Right ventricle myocardium superior (tissue), 1 donor: ENCODE measurements at regions not wholly inside any gene's neighbourhood (a gene's known extent, or its start where the extent isn't known, plus 50 kb on each side); places are given as distances from the start of the nearest gene placed in this dataset.
"Not testable (repeated sequence)": the region's sequence is repeated elsewhere in the genome, so short reads cannot be mapped to it uniquely, and the experiment has no call there.

Source experiments
- ATAC-seq: fragments of 200-7000 bp; cut with Tn5 transposase; one replicate; pipeline ENCODE4 v1.9.1; 2020; ENCODE audit warnings: mild to moderate bottlenecking; ENCODE audit not compliant: poor library complexity
- DNase-seq: peaks from one replicate; pipeline ENCODE4 v3.0.0-alpha.2; 2020
- intact Hi-C: fragments of 100-400 bp; cut with DNase I; formaldehyde crosslinking; loops from one replicate; pipeline ENCODE4 v1.11.2; 2022
- donor health status: DM: no; HTN: yes; CAD: no; lungs with severe emphysema.

DNA sequence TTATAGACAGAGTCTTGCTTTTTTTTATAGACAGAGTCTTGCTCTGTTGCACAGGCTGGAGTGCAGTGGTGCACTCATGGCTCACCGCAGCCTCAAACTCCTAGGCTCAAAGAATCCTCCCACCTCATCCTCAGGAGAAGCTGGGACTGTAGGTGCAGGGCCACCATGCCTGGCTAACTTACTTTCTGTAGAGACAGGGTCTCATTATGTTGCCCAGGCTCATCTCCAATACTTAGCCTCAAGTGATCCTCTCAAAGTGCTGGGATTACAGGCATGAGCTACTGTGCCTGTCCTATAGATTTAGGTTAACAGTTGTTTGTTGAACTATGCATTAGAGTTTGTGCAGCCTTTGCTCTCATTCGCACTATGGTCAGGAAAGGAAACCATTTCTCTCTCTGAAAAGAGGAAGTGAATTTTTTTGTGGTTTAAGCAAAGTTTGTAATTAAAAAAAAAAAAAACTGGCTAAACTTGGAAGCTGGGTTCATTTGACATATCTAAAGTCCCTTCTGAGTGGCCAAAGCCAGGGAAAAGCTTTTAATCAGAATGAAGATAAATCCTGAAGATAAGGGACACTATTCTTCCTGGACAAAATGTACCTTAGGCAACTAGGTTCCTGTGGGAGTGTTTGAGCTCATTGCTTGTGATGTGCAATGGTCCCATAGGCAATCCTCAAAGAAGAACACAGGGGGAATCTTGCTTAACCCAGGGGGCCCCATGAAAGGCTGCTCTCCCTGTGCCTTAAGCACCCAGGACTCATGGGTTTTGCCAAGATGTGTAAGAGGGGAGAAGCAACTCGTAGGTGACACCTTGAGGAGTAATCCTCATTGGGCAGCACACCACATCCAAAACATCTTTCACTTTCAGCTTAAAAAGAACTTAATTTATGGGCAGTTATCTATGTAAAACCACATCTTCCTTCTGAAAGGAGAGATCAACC, 201.7 kb downstream of the MREG start:
- intact Hi-C loops = no loop called here
- ATAC-seq = no peak
- no peak for DNase-seq

DNA sequence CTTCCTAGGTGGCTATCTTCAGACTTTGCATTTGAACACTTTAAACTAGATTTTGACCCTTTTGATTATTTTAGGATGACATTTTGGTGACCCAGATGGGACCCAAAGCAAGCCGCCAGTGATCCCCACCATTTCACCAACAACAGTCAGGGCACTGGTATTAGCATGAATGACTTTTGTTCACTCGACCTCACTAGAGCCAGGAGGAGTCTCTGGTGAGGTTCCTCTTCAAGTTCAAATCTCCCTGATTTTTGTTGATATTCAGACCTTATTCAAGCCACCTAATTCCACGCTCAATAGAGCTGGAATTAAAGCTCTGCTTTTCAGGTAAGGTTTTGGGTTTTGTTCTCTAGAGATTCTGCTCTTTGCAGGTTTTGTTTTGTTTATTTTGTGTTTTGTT, 202.3 kb downstream of the MREG start:
- no peak for ATAC-seq

DNA sequence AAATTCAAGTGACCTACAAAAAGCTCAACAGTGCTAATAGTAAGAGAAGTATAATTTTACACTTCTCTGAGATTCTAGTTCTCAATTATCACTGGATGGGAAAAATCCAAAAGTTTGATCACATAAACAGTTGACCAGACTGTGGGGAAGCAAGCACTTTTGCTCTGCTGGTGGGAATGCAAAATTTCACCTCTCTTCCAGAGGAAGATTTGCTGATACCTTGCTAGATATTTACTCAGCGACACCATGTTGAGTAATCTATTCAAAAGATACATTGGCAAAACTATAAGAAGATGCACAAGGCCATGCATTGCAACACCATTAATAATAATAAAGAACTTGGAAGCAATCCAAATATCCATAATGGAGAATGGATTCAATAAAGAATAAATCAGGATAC, 204.4 kb downstream of the MREG start:
- ATAC-seq = no peak
- intact Hi-C loops = no loop called here
- DNase-seq = no peak

More for the DNA sequence above, 202.3 kb downstream of the MREG start:
- DNase-seq = no peak
- intact Hi-C loops = no loop called here

DNA sequence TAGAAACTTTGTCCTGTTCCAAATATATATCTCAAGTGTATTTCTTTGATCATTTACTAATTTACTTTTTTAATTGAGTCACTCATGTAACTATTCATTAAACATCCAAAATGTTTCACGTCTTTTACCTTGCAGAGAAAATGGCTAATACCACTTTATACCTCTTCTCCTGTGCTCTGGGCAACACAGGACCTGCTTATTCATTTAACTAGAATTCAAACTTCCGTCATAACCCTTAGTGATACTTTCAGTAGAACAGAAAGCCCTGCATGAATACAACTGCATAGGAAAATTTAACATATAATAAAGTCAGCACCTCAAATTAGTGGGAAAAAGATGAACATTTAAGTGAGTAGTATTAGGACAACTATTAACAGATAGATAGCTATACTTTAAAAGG, 205.2 kb downstream of the MREG start:
- ATAC-seq (no peak), DNase-seq (no peak)
- intact Hi-C loops = no loop called here

DNA sequence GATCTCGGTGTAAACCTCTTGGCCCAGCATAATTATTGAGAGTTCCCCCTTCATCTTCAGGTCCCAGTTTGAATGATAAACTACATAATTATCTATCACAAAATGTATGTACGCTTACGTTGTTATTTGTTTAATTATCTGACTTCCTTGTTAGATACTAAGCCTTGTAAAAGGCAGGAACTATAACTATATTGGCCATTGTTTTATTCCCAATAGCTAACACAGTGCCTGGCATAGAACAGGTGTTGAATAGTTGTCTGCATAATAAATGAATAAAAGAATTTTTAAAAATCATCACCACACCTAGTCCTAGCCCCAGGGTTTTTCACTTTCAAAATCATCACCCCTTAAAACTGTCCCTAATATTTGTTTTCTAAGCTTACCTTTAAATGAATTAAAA, 207.9 kb downstream of the MREG start:
- ATAC-seq (no peak), DNase-seq (no peak)
- intact Hi-C loops = no loop called here

DNA sequence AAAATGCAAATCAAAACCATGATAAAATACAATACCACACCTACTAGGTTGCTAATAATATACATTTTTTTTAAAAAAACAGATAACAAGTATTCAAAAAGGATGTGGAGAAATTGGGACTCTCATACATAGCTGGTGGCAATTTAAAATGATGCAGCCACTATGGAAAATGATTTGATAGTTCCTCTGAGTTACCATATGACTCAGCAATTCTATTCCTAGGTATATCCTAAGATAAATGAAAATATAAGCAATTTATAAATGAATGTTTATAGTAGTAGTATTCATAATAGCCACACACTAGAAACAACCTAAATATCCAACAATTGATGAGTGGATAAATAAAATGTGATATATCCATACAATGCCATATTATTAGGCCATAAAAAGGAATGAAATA, 210.2 kb downstream of the MREG start:
- no peak for DNase-seq
- no peak for ATAC-seq
- intact Hi-C loops = no loop called here

DNA sequence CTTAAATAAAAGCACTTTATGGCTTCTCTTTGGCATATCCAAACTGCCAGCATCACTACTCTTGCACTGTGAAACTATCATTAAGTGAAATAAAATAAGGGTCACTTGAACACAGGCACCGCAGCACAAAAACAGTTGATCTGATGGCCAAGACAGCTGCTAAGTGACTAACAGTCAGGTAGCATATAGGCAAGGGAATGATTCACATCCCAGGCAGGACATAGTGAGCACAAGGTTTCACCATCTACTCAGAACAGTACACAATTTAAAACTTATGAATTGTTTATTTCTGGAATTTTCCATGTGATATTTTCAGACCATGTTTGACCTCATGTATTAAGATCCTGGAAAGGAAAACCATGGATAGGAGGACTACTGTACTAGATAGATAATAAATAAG, 214.2 kb downstream of the MREG start:
- ATAC-seq = no peak
- intact Hi-C loops = no loop called here
- DNase-seq = no peak

DNA sequence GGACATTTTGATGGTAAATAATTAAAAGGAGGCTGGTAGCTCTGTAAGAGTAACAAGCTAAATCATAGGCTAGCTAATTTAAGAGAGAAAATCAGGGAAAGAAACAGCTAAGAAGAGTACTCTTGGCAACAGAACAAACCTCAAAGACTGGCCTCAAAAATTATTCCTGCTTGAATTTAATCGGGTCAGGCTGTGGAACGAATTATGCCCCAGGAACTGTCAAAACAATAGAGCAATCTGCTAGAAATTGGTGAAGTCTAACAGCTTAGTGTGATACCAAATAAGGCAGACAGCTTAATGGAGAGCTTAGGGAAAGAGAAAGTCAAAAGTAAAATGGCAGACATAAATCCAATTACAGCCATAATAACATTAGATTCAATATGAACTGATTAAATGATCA, 215.7 kb downstream of the MREG start:
- DNase-seq = no peak
- ATAC-seq = no peak
- intact Hi-C loops = no loop called here

DNA sequence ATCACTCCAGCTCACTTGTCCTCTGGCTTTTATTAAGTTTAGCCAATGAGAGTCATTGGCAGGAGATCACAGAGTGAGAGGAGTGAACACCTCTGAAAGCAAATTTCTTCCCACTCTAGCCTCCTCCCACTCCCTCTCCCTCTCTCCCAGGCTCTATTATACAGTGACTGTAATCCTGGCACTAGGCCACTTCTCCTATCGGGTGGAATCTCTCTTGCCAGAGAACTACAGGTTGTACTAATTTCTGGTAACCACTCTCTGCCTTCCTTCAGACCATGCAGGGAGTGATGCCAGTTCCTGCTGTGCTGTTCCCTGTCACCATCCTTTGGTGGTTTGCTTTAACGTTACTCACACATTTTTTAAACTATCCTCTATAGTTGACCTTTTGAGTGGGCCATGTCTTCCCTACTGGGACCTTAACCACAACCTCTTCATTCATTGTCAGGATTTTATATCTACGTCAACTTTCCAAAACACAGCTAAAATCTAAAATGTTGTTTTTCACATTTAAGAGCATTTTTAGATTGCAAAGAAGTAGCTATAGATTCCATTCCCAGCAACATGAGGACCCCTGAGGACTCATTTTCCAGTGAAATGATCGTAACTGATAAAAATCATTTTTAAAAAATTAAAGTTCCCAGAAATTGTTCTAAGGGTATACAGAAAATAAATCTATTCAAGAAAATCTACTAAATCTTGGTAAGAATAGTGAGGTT, 217.1 kb downstream of the MREG start:
- ATAC-seq (no peak), DNase-seq (no peak)
- intact Hi-C loops = no loop called here

DNA sequence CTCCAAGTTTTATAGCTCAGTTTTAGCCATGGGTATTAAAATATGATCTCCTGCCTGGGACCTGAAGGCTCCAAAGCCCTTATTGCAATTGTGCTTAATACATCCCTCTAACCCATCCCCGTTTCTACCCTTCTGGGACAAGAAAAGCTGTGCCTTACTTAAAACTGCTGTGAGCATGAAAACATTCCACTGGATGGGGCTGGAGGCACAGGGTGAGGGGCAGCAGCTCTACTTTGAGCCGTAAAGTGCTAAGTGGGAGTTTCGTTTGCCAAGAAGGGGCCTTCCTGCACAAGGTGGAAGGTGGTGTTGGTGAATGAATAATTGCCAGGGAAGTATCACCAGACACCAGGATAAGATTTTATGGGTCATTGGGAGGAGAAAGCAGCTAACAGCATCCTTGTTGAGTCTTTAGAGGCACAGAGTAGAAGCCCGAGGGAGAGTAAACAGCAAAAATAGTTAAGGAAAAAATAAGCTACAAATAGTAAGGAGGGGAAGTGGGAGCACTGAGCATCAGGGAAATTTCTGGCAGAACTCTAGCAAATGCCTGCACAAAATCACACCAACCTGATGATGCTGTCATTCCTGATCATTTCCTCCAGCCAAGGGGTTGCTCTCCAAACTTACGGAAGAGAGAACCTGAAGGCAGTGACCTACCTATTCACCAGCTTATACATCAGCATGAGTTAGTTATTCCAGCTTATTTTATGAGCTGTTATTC, 218.4 kb downstream of the MREG start:
- intact Hi-C loops = no loop called here
- ATAC-seq (no peak), DNase-seq (no peak)

DNA sequence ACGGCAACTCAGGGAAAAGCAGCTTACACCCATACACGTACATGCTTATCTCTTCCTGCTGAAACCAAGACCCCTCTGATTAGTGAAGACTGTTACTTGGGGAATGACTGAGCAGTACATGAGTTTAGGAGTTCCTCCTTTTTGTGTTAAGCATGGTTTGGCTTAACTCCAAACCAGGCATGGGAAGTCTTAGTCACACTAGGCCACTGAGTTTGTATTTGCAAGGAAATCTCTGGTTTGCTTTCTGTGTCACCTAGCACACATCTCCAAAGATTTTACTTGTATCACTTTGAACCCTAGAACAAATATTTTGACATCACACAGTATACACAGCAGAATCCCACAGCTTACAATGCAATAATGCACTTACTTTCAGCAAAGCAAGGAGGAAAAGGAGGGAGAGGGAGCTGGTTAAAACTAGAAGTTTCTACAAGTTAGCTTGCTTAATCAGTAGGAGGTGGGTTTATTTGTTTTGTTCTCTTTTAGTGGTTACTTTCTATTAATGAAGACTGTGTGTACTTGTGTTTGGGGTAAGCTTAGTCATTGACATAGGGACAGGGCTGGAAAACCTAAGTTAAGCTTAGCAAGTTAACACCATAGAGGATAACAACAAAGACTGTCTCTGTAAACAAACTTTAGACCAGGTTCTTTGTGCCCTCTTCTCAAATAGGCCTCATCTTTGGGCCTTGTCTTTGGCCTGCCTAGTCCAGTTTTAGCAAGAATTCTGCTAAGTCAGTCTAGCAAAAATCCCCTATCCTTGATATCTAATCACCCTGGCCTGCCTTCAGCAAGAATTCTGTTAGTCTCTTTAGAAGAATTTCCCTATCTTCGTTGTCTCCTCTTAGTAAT, 219.4 kb downstream of the MREG start:
- intact Hi-C loops = no loop called here
- DNase-seq = no peak

DNA sequence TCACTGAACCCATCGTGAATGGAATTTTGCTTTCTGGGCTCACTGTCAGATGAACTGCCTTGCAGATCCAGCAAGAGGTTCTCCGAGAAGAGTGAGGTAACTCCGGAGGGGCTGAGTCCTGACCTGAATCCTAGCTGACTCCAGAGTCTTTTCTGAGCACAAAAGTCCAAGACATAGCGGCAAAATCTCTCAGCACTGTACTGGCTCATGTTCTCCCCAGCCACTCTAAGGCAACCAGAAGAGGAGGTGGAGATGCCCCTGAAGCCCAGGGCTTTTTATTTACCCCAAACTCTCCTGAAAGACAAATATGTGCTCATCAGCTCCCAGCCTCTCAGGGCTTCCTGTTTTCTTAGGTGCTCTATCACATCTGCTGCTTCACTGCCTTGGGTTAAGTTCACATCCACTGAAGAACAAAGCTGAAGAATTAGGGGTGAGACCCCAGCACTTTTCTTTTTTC, 221.8 kb downstream of the MREG start:
- ATAC-seq (no peak), DNase-seq (no peak)
- intact Hi-C loops = no loop called here

More for the DNA sequence above, 219.4 kb downstream of the MREG start:
- peak; percentile 66 for ATAC-seq

DNA sequence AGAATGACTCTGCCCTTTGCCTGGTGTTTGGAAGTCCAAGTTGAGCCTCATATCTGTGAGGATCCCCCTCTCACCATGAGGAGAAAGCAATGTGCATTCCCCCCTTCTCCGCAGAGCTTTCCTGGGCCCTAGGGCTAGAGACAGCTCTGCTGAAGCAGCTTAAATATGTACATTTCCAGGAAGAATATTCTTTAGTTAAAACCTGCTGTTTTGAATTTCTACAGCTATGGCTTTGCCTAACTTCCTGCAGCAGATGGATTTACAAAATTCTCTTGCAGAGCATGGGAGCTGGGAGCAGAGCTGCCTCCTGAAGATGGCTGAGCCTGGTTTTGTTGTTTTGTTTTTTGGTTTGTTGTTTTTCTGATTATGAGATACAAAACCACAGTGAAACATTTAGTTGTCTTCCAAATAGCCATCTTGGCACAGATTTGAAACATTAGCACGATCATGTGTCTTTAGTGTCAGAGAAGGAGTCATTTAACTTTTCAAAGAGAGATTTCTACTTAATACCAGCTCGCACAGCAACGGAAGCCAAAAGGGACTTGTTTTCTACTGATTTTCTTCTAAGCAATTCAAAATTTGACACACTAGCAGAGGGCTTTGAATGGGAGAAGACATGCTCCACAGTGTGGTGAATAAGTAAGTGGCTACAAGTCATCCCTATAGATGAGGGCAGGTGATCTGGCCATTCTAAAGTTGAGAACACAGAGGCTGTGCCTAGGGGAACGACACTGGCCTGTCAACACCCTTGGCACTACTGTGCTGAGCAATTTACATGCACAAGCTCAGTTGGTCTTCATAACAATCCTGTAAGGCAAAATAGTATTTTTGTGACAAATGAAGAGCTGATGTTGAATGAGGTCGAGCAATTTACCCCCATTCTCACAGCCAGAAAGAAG, 222.6 kb downstream of the MREG start:
- ATAC-seq = no peak
- intact Hi-C loops = no loop called here
- DNase-seq = no peak

DNA sequence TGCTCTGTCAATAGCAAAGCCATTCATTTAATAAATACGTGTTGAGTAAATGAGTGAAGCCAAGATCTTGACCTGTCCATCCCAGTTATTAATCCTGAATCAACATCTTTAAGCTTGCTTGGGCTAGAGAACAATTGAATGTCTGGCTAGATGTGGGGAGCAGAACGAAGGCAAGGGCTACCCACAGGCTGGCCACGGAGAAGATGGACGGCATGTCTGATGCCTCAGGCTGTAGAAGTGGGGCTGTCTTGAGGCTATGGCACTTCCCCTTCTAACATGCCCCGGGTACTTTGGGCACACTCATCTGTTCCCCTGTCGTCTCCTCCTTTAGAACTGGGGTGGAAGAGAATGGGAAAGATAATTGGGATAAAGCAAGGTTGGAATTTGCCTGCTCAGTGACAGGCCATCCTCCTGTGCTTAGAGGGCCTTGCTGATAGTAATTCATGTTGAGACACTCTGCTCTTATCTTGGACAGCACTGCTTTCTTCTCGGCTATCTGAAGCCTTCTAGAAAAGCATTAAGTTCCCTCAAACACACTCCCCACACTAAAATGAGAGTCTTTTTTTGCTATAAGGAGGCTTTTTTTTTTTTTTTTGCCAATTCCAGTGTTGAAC, 225.7 kb downstream of the MREG start:
- ATAC-seq (no peak), DNase-seq (no peak)
- intact Hi-C loops = no loop called here

DNA sequence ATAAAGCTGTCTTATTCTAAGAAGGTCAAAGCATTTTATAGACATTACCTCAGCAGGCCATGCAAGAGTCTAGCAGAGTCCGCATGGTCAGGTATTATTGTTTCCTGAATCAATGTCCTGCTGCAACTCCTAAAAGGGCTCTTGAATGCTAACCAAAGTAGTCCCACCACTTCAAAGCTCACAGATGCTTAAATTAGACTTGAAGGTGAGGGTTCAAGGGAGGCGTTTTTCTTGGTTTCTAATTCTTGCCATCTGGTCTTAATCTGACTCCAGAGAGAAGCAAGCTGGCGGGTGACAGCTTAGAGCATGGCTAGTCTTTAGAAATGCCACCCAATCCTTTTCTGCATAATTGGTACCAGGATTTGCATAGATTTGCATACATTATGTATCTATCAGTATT, 226.3 kb downstream of the MREG start:
- intact Hi-C loops = no loop called here
- DNase-seq (no peak), ATAC-seq (no peak)

DNA sequence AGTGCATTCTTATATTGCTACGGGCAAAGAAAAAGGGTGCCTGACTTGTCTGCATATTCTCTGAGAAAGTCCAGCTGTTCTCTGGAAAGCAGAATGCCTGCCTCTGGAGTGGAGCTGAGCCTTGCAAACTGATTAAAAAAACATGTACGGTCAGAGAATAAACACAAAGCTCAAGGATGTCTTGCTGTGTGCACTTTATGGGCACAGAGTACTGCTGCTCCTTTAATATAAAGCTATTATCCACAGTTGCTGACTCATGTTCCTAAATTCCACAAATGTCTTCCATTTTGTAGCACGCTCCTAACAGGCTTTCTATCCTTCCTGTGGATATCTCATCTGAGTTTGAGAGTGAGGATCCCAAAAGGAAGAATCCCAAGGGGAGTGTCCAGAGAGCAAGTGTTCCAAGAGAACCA, 229.0 kb downstream of the MREG start:
- ATAC-seq (peak; percentile 74), DNase-seq (no peak)
- intact Hi-C loops = no loop called here

DNA sequence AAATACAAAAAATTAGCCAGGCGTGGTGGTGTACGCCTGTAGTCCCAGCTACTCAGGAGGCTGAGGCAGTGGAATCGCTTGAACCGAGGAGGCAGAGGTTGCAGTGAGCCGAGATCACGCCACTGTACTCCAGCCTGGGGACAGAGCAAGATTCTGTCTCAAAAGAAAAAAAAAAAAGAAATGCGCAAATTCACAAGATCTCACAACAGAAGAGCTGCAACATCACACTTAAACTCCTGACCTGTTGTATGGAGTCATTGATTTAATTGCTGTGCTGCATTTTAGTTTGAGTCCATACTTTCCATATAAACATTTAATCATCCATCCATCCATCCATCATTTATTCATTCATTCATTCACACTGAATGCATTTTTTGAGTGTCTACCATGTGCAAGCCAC, 229.7 kb downstream of the MREG start:
- ATAC-seq, DNase-seq, intact Hi-C loops: not testable (repeated sequence)
